GM20431 (cell line): ENCODE measurements at regions not wholly inside any gene's neighbourhood (a gene's known extent, or its start where the extent isn't known, plus 50 kb on each side); places are given as distances from the start of the nearest gene placed in this dataset.

Source experiments
- in situ Hi-C: fragments of 300-500 bp; cut with MseI, MboI; formaldehyde crosslinking; loops from one replicate; pipeline ENCODE4 v1.15.0; 2020; ENCODE audit warnings: low sequenced_read_pairs; ENCODE audit not compliant: unreplicated experiment

DNA sequence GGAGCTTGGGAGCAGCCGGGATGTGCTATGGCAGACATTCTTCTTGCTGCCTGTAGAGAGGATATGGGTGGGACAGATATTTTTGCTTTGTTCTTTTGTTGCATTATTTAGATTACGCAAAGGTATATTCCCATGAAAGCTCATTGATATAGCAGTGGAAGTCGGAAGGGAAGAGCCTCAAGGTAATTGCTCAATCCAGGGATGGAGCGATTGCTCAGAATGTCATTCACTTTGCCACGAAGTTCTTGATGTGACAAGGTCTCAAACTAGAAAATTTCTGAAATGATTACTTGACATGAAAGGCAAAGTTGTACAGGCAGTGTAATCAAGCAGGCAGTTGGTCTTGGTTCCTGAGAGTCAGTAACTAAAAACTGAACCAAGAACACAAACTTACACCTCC lies 615.6 kb upstream of the CDH4 start:
- in situ Hi-C loops, result no loop called here

GRCh38 chr20:60637801-60638200 lies 614.3 kb upstream of the CDH4 start:
- in situ Hi-C loops, result no loop called here

DNA sequence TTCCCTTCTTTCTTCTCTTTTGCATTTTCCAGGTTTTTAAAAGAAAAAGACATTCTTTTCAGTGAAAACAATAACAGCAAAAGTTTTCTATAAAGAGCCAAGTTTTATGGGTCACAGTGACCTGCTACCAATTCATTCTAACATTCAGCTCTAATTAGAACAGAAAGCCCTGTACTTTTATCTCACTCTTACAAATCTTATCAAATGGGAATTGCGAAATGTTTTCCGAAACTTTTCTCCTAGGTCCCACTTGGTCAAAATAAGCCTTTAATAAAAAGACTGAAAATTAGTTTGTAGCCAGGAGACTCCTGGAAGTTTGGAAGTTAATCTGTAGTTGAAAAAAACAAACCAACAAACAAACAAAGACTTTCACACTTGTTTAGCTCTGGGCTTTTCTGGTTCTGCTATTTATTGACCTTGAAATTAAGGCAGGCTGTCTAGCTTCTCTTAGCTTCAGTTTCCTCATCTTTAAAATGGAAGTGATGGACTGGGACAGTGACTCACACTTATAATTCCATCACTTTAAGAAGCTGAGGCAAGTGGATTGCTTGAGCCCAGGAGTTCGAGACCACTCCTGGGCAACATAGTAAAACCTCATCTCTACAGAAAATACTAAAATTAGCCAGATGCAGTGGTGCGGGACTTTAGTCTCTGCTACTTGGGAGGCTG lies 613.5 kb upstream of the CDH4 start:
- in situ Hi-C loops, result no loop called here

- in situ Hi-C loops, result no loop called here
Observed at GRCh38 chr20:60641879-60642447, 610.1 kb upstream of the CDH4 start.

GRCh38 chr20:60642541-60642940 lies 609.5 kb upstream of the CDH4 start:
- in situ Hi-C loops, result no loop called here

GRCh38 chr20:60648556-60648955 lies 603.5 kb upstream of the CDH4 start:
- in situ Hi-C loops, result no loop called here

GRCh38 chr20:60649541-60649940 lies 602.5 kb upstream of the CDH4 start:
- in situ Hi-C loops, result no loop called here

DNA sequence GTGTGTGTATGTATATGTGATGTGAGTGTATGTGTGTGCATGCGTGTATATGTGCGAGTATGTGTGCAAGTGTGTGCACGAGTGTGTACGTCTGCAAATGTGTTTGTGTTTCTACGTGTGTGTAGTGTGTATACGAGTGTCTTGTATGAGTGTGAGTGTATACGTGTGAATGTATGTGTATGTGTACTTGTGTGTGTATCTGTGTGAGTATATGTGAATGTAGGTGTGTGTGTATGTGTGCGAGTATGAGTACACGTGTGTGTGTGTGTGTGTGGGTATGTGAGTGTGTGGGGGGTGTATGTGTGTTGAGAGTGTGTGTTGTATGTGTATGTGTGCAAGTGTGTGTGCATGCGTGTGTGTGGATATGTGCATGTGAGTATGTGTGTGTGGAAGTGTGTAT lies 602.0 kb upstream of the CDH4 start:
- in situ Hi-C loops, result no loop called here

DNA sequence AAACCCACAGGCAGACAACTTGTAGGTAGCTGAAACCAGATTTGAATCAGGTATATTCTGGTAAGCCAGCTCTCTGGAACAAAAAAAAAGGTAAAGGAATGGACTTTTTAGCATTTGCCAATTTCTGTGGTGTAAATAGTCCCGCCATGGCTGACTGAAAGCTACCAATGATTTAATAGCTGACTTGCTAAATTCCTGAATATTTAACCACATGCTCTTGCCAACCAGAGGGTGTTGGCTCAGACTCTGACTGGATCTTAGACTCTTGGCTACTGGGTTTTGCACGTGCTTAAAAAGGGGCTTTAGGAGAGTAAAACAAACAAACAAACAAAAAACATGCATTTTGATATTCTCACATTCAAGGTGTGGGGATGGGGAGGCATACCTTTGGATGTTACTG lies 600.0 kb upstream of the CDH4 start:
- in situ Hi-C loops, result no loop called here

- in situ Hi-C loops, result no loop called here
Observed at GRCh38 chr20:60652615-60653014, 599.4 kb upstream of the CDH4 start.

GRCh38 chr20:60653111-60653845 lies 598.8 kb upstream of the CDH4 start:
- in situ Hi-C loops, result no loop called here

DNA sequence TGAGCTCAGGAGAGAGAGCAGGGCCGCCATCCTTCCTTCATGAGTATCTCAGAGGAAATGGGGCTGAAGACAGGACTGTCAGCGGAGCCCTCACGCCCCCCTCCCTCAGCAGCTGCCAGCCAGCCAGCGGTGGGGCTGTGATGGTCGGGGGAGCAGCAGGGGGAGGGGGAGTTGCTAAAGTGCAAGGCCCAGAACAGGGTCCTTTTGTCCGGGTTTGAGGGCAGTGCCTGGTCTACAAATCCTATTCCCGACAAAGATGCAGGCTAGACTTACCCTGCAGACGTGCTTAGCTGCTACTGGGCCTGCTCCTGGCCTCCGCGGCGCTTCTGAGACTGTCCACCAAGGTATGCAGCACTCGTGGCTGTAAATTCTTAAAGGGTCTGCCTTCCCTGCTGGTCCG lies 593.4 kb upstream of the CDH4 start:
- in situ Hi-C loops, result no loop called here

DNA sequence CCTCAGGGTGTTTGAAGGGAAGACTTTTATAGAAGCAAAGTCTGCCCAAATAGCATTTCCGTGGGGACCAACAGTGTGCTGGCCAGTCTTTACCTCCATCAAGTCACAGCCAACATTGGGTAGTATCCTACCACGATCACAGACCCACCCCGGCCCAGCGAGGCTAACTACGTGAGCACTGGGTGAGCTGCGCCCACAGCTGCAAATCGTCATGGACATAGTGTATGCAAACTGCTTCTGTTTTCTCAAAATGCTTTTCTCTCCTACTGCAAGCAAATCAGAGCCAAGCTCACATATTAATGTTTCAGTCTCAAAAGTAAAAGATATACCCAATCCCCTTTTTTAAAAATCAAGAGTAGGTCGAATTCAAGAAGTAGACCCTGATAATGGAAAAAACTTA lies 592.8 kb upstream of the CDH4 start:
- in situ Hi-C loops, result no loop called here

DNA sequence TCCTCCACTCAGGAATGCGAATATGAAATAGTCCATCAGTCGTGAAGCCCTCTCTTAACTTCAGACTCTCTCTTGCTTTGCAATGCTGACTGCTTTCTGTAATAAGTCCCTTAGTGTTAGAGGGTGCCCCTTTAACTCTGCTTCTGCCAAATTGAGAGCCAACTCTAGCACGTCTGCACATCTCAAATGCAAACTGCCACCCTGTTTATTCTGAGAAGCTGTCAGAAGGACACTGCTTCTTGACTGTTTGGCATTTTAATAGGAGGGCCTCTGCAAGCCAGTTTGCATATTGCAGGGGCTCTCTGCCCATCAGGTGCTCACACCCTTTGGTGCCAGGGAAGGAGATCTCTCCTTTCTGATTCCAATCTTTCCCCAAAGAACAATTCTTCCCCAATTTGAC lies 589.8 kb upstream of the CDH4 start:
- in situ Hi-C loops, result no loop called here

DNA sequence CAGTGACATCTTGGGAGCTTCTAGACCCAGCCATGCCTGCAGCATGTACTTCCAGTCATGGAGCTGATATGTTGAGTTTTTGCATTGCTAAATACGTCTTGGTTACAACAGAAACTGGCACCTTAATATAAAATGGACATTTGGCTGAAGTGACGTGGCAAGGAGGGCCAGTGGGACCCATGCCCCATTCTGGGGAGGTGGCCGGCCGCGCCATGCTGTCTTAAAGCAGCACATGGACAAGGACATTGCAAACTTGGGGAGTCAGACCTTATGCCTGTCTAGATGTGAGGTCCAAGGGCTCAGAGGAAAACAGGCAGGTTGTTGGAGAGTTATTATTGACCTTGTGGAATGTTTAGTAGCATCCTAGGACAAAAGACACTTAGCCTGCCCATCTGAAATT lies 588.0 kb upstream of the CDH4 start:
- in situ Hi-C loops, result no loop called here

- in situ Hi-C loops, result no loop called here
Observed at GRCh38 chr20:60667641-60668040, 584.4 kb upstream of the CDH4 start.

GRCh38 chr20:60669211-60669610 lies 582.9 kb upstream of the CDH4 start:
- in situ Hi-C loops, result no loop called here

- in situ Hi-C loops, result no loop called here
Observed at GRCh38 chr20:60676011-60676410, 576.0 kb upstream of the CDH4 start.

- in situ Hi-C loops, result no loop called here
Observed at GRCh38 chr20:60677819-60678218, 574.2 kb upstream of the CDH4 start.

DNA sequence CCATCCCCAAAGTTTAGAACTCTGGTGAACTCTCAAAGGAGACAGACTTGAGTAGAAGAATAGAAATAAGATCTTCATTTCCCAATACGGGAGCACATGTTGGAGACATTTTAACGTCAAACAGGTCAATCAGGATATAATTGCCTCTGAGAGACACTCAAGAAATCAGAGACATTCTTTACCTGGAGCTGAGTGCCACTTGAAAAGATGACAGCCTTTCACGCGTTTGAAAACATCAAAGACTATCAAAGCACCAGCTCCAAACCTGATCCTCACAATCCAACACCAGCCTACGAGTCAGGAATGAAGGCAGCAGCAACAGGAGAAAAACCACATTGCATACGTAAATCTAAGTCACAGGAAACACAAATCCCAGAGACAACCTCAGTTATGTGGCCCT lies 571.5 kb upstream of the CDH4 start:
- in situ Hi-C loops, result no loop called here

GRCh38 chr20:60687213-60687612 lies 564.8 kb upstream of the CDH4 start:
- in situ Hi-C loops, result no loop called here

GRCh38 chr20:60690771-60691170 lies 561.3 kb upstream of the CDH4 start:
- in situ Hi-C loops, result no loop called here
